ENCODE measurements at regions not wholly inside any gene's neighbourhood (a gene's known extent, or its start where the extent isn't known, plus 50 kb on each side); places are given as distances from the start of the nearest gene placed in this dataset.
"Not testable (repeated sequence)": the region's sequence is repeated elsewhere in the genome, so short reads cannot be mapped to it uniquely, and the experiment has no call there.

DNA sequence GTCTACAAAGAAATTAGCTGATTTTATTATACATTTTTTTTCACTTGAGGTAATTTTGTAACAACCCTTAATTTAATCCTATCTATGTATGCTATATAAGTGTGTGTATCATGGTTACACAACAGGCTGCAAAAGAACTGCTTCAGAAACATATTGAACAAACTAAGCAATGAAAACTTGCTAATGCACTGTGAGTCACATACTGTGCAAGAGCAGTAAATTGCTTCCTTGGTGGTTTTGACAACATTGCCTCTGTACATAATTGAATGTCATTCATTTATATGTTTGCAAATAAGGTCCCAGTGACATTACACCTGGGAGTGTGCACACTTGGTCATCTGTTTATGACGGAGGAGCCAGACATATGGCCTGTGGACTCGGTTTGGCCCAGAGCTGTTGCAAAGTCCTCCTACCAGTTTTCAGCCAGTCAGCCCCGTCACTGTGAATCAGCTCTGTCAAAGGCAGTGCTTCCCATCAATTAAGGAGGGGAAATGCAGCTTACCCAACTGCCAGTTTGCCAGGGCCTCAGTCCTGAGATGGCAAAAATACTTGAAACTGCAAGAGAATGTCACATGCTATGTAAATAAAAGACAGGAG lies 835.0 kb downstream of the TTLL7 start:
- H3K27ac ChIP-seq (ENCODE audit: low read depth in 1 of 2, low read length in 2 of 2); ATAC-seq (ENCODE audit: poor library complexity); POLR2A ChIA-PET; H3K4me3 Mint-ChIP-seq; H3K27me3 ChIP-seq (ENCODE audit: control insufficient read depth in 1 of 2, insufficient read depth in 2 of 2, low read length in 2 of 2); H3K27ac Mint-ChIP-seq; H3K9me3 Mint-ChIP-seq; CTCF ChIA-PET; H3K36me3 ChIP-seq (ENCODE audit: insufficient read depth, low read length); H3K36me3 Mint-ChIP-seq (ENCODE audit: low read depth); H3K27me3 Mint-ChIP-seq; intact Hi-C loops (cut with DNase I, micrococcal nuclease); H3K4me3 ChIP-seq (ENCODE audit: low read length); H3K4me1 Mint-ChIP-seq (ENCODE audit: low read depth); DNase-seq; H3K4me1 ChIP-seq (ENCODE audit: insufficient read depth, low read length); H3K9me3 ChIP-seq (ENCODE audit: control insufficient read depth in 1 of 2, insufficient read depth in 1 of 2, low read length in 2 of 2): not testable (repeated sequence)

GRCh38 chr1:83158924-83159323 lies 840.0 kb downstream of the TTLL7 start:
- not testable (repeated sequence) for H3K27me3 Mint-ChIP-seq

GRCh38 chr1:83154306-83154705 lies 844.6 kb downstream of the TTLL7 start:
- H3K4me1 ChIP-seq (ENCODE audit: insufficient read depth, low read length); H3K4me3 ChIP-seq (ENCODE audit: low read length); H3K27me3 Mint-ChIP-seq; POLR2A ChIA-PET; H3K9me3 Mint-ChIP-seq; H3K36me3 Mint-ChIP-seq (ENCODE audit: low read depth); H3K4me3 Mint-ChIP-seq; DNase-seq; H3K4me1 Mint-ChIP-seq (ENCODE audit: low read depth); CTCF ChIA-PET; H3K36me3 ChIP-seq (ENCODE audit: insufficient read depth, low read length); ATAC-seq (ENCODE audit: poor library complexity); H3K27ac ChIP-seq (ENCODE audit: low read depth in 1 of 2, low read length in 2 of 2); H3K27ac Mint-ChIP-seq; H3K9me3 ChIP-seq (ENCODE audit: control insufficient read depth in 1 of 2, insufficient read depth in 1 of 2, low read length in 2 of 2); H3K27me3 ChIP-seq (ENCODE audit: control insufficient read depth in 1 of 2, insufficient read depth in 2 of 2, low read length in 2 of 2); intact Hi-C loops (cut with DNase I, micrococcal nuclease): not testable (repeated sequence)

More at GRCh38 chr1:83158924-83159323, 840.0 kb downstream of the TTLL7 start:
- ATAC-seq (ENCODE audit: poor library complexity); CTCF ChIA-PET; POLR2A ChIA-PET; DNase-seq; H3K27ac Mint-ChIP-seq; H3K4me1 Mint-ChIP-seq (ENCODE audit: low read depth); intact Hi-C loops (cut with DNase I, micrococcal nuclease); H3K9me3 ChIP-seq (ENCODE audit: control insufficient read depth in 1 of 2, insufficient read depth in 1 of 2, low read length in 2 of 2); H3K4me3 Mint-ChIP-seq; H3K9me3 Mint-ChIP-seq; H3K36me3 Mint-ChIP-seq (ENCODE audit: low read depth); H3K36me3 ChIP-seq (ENCODE audit: insufficient read depth, low read length); H3K4me1 ChIP-seq (ENCODE audit: insufficient read depth, low read length); H3K27ac ChIP-seq (ENCODE audit: low read depth in 1 of 2, low read length in 2 of 2); H3K27me3 ChIP-seq (ENCODE audit: control insufficient read depth in 1 of 2, insufficient read depth in 2 of 2, low read length in 2 of 2); H3K4me3 ChIP-seq (ENCODE audit: low read length): not testable (repeated sequence)

DNA sequence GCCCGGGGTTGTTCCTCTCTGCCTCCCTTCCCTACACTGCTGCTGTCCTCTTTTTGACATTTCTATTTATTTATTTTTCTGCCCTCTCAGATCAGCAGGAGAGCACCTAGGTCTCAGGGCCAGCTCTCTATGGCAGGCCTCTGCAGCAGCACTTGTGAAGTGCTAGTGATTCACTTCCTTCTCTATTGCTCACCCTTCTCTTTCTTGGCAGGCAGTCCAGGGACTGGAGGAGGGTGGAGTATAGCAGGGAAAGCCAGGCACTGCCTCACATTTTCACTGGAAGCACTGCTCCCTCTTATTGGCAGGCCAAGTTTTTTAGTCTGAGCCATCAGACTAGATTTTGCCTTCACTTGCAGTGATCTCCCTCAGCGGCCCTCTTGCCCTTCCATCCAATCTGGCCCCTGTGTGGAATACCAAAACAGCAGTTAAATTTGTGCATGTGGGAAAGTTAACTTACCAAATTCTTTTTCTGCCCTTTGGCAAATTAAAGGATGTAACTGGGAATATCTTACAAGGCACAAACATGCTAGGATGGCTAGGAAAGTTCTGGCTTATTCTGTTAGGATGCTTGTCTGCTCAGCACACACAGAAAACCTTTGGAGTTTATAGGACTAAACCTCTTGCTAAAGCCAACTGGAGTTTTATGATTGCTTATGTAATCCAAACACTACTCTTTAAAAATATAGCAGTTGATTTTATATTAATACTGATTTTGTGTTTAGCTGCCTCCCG lies 847.6 kb downstream of the TTLL7 start:
- not testable (repeated sequence) for H3K27ac Mint-ChIP-seq

GRCh38 chr1:83150479-83150878 lies 848.5 kb downstream of the TTLL7 start:
- H3K9me3 Mint-ChIP-seq; H3K27me3 Mint-ChIP-seq; intact Hi-C loops (cut with DNase I, micrococcal nuclease); H3K4me1 Mint-ChIP-seq (ENCODE audit: low read depth); DNase-seq; H3K27me3 ChIP-seq (ENCODE audit: control insufficient read depth in 1 of 2, insufficient read depth in 2 of 2, low read length in 2 of 2); H3K4me3 Mint-ChIP-seq; H3K36me3 ChIP-seq (ENCODE audit: insufficient read depth, low read length); H3K36me3 Mint-ChIP-seq (ENCODE audit: low read depth); H3K27ac ChIP-seq (ENCODE audit: low read depth in 1 of 2, low read length in 2 of 2); H3K4me3 ChIP-seq (ENCODE audit: low read length); H3K27ac Mint-ChIP-seq; POLR2A ChIA-PET; H3K4me1 ChIP-seq (ENCODE audit: insufficient read depth, low read length); H3K9me3 ChIP-seq (ENCODE audit: control insufficient read depth in 1 of 2, insufficient read depth in 1 of 2, low read length in 2 of 2); ATAC-seq (ENCODE audit: poor library complexity); CTCF ChIA-PET: not testable (repeated sequence)

More for the DNA sequence above, 847.6 kb downstream of the TTLL7 start:
- H3K27me3 ChIP-seq (ENCODE audit: control insufficient read depth in 1 of 2, insufficient read depth in 2 of 2, low read length in 2 of 2); H3K4me3 Mint-ChIP-seq; CTCF ChIA-PET; H3K4me3 ChIP-seq (ENCODE audit: low read length); POLR2A ChIA-PET; H3K4me1 Mint-ChIP-seq (ENCODE audit: low read depth); H3K36me3 ChIP-seq (ENCODE audit: insufficient read depth, low read length); H3K27me3 Mint-ChIP-seq; H3K27ac ChIP-seq (ENCODE audit: low read depth in 1 of 2, low read length in 2 of 2); intact Hi-C loops (cut with DNase I, micrococcal nuclease); H3K36me3 Mint-ChIP-seq (ENCODE audit: low read depth); H3K4me1 ChIP-seq (ENCODE audit: insufficient read depth, low read length); DNase-seq; ATAC-seq (ENCODE audit: poor library complexity); H3K9me3 ChIP-seq (ENCODE audit: control insufficient read depth in 1 of 2, insufficient read depth in 1 of 2, low read length in 2 of 2); H3K9me3 Mint-ChIP-seq: not testable (repeated sequence)

GRCh38 chr1:83145820-83146219 lies 853.1 kb downstream of the TTLL7 start:
- H3K9me3 ChIP-seq (ENCODE audit: control insufficient read depth in 1 of 2, insufficient read depth in 1 of 2, low read length in 2 of 2); H3K4me1 ChIP-seq (ENCODE audit: insufficient read depth, low read length); H3K4me1 Mint-ChIP-seq (ENCODE audit: low read depth); DNase-seq; H3K27me3 Mint-ChIP-seq; H3K27ac ChIP-seq (ENCODE audit: low read depth in 1 of 2, low read length in 2 of 2); H3K4me3 Mint-ChIP-seq; H3K27ac Mint-ChIP-seq; CTCF ChIA-PET; POLR2A ChIA-PET; H3K27me3 ChIP-seq (ENCODE audit: control insufficient read depth in 1 of 2, insufficient read depth in 2 of 2, low read length in 2 of 2); H3K36me3 ChIP-seq (ENCODE audit: insufficient read depth, low read length); H3K4me3 ChIP-seq (ENCODE audit: low read length); H3K9me3 Mint-ChIP-seq; intact Hi-C loops (cut with DNase I, micrococcal nuclease); H3K36me3 Mint-ChIP-seq (ENCODE audit: low read depth): not testable (repeated sequence)
- ATAC-seq (ENCODE audit: poor library complexity) = peak; percentile 26

DNA sequence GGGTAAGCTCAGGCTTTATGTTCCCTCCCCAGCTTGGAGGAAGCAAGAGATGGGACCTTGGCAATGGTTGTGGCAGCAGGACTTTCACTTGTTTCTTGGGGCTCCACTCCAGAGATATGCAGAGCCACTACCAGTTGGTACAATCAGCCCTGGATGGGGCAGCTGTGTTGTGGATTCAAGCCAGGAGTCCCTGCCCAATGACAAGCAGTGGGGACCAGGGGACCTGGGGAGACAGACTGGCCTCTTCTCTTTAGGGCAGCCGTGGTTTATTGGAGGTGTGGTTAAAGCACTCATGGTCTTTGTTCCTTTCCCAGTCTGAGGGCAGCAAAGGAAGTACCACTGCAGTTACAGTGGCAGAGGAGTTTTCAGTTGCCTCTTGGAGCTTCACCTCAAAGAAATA lies 856.1 kb downstream of the TTLL7 start:
- intact Hi-C loops (cut with DNase I, micrococcal nuclease); DNase-seq; H3K36me3 Mint-ChIP-seq (ENCODE audit: low read depth); H3K27me3 Mint-ChIP-seq; H3K4me1 Mint-ChIP-seq (ENCODE audit: low read depth); H3K27ac ChIP-seq (ENCODE audit: low read depth in 1 of 2, low read length in 2 of 2); H3K4me1 ChIP-seq (ENCODE audit: insufficient read depth, low read length); H3K9me3 Mint-ChIP-seq; CTCF ChIA-PET; POLR2A ChIA-PET; H3K27me3 ChIP-seq (ENCODE audit: control insufficient read depth in 1 of 2, insufficient read depth in 2 of 2, low read length in 2 of 2); H3K27ac Mint-ChIP-seq; H3K4me3 Mint-ChIP-seq; H3K36me3 ChIP-seq (ENCODE audit: insufficient read depth, low read length); ATAC-seq (ENCODE audit: poor library complexity); H3K9me3 ChIP-seq (ENCODE audit: control insufficient read depth in 1 of 2, insufficient read depth in 1 of 2, low read length in 2 of 2); H3K4me3 ChIP-seq (ENCODE audit: low read length): not testable (repeated sequence)
